ENCODE measurements at regions not wholly inside any gene's neighbourhood (a gene's known extent, or its start where the extent isn't known, plus 50 kb on each side); places are given as distances from the start of the nearest gene placed in this dataset.

- TF ChIP-seq CHD7 (IDR thresholded peaks at IDR 0.05; ENCODE audit: insufficient replicate concordance, low read length), result no peak
These were observed 205.4 kb downstream of the RERGL start (continued) for GRCh38 chr12:17884581-17884980.

Data from H1 (cell line).